ENCODE measurements at regions not wholly inside any gene's neighbourhood (a gene's known extent, or its start where the extent isn't known, plus 50 kb on each side); places are given as distances from the start of the nearest gene placed in this dataset.
A peak's percentile ranks its signal among the peaks of the same experiment; 100 is the strongest.

DNA sequence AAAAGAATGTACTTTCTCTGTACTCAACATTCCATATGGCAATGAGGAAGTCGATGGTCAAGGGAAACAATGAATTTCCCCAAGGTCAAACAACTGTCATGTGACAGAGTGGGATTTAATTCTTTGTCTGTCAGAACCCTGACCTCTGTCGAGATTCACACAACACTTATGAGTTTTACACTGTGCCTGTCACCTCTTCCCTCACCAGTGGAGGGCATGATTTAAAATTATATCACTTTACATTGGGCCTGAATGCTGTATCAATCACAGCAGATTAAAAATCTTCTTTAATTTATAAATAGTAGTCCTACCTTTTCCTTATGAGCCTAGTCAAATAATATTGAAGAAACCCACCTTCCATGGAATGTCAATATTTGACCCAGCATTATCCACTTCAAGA, 276.7 kb downstream of the CDH10 start:
- DNase-seq (ENCODE audit: low read depth, low spot score) = no peak
- Mint-ChIP-seq H3K4me1 (no peaks in the 10 kb centered on the region), H3K27me3 (ENCODE audit: low read depth) (no peaks in the 10 kb centered on the region), H3K36me3 (ENCODE audit: low read depth) (no peaks in the 10 kb centered on the region), H3K9me3 (no peaks in the 10 kb centered on the region), H3K4me3 (no peak overlapping the region), H3K27ac (ENCODE audit: unreplicated experiment) (no peak overlapping the region)
- TF ChIP-seq, protein P1, sequence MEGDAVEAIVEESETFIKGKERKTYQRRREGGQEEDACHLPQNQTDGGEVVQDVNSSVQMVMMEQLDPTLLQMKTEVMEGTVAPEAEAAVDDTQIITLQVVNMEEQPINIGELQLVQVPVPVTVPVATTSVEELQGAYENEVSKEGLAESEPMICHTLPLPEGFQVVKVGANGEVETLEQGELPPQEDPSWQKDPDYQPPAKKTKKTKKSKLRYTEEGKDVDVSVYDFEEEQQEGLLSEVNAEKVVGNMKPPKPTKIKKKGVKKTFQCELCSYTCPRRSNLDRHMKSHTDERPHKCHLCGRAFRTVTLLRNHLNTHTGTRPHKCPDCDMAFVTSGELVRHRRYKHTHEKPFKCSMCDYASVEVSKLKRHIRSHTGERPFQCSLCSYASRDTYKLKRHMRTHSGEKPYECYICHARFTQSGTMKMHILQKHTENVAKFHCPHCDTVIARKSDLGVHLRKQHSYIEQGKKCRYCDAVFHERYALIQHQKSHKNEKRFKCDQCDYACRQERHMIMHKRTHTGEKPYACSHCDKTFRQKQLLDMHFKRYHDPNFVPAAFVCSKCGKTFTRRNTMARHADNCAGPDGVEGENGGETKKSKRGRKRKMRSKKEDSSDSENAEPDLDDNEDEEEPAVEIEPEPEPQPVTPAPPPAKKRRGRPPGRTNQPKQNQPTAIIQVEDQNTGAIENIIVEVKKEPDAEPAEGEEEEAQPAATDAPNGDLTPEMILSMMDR (conservative IDR thresholded peaks at IDR 0.05) = peak; percentile 20

DNA sequence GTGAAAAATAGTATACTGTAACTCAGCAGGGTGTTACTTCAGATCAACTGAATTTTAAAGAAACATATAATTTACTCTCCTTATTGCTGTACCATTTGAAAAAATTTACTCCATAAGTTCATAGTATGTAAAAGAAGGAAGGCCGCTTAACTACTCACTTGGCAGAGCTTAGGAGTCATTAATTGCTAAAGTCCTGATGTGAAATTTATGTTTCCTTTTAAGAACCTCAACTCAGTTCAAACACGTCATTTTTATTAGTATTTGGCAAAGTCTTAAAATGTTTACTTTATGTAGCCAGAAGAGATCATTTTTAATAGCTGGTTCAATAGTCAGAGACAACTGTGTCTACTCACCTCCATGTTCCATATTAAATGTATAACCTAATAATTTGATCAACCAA, 268.6 kb downstream of the CDH10 start:
- no peaks in the 10 kb centered on the region for H3K4me1 Mint-ChIP-seq
- TF ChIP-seq, protein P1 (conservative IDR thresholded peaks at IDR 0.05) = no peak
- no peaks in the 10 kb centered on the region for H3K27me3 Mint-ChIP-seq (ENCODE audit: low read depth)
- H3K27ac Mint-ChIP-seq (ENCODE audit: unreplicated experiment) = no peak overlapping the region
- no peaks in the 10 kb centered on the region for H3K36me3 Mint-ChIP-seq (ENCODE audit: low read depth)
- H3K9me3 Mint-ChIP-seq = no peaks in the 10 kb centered on the region
- no peak for DNase-seq (ENCODE audit: low read depth, low spot score)
- no peak overlapping the region for H3K4me3 Mint-ChIP-seq

DNA sequence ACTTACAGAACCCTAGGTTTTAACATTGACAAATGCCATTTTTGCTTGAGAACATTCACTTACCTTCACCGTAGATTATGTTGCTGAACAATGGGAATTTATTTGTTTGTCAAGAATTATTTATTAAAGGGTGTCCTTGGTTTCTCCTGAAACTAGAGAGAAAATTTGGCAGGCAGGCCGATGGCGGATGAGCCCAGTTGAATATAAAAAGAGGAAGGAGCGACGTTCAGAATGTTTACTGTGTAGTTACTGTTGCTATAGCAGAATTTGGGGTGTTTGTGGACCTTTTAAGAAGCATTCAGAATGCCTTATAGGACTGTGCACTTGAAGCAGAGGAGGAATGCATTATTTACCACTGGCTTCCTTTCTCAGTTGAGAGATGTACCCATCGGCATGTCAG, 268.2 kb downstream of the CDH10 start:
- H3K4me3 Mint-ChIP-seq = no peak overlapping the region
- H3K36me3 Mint-ChIP-seq (ENCODE audit: low read depth) = no peaks in the 10 kb centered on the region
- no peaks in the 10 kb centered on the region for H3K27me3 Mint-ChIP-seq (ENCODE audit: low read depth)
- no peak for DNase-seq (ENCODE audit: low read depth, low spot score)
- H3K9me3 Mint-ChIP-seq = no peaks in the 10 kb centered on the region
- TF ChIP-seq, protein P1 (conservative IDR thresholded peaks at IDR 0.05) = no peak
- no peaks in the 10 kb centered on the region for H3K4me1 Mint-ChIP-seq
- H3K27ac Mint-ChIP-seq (ENCODE audit: unreplicated experiment) = no peak overlapping the region

DNA sequence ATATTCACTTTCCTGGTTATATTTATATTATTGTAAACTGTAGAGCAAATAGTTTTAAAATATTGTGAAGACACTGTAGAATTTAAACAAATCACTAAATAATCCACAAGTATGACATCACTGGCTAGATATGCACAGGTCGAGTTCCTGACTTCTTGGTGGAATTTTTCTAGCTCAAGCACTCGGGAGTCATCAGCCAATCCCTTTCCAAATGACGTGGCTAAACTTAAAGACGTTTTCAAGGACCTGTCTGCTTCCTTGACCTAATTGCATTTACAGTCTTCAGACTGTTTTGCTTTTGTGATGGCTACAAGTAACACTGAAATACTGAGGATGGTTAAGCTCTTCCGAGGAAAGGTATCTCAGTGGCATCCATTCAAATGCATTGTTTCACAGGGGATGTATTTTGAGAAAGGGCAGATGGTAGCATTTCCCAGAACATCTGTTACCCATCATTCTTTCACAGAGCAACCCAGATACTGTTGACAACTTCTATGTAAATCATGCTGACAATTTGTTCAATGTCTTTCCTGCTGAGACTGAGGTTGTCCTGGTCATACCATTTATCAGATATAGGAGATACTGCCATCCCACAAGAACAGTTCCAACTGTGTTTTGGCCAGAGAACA, 262.8 kb downstream of the CDH10 start:
- TF ChIP-seq, protein P1 (conservative IDR thresholded peaks at IDR 0.05) = no peak
- no peaks in the 10 kb centered on the region for H3K27me3 Mint-ChIP-seq (ENCODE audit: low read depth)
- H3K4me1 Mint-ChIP-seq = no peaks in the 10 kb centered on the region
- H3K4me3 Mint-ChIP-seq = no peak overlapping the region
- H3K36me3 Mint-ChIP-seq (ENCODE audit: low read depth) = no peaks in the 10 kb centered on the region
- no peak overlapping the region for H3K27ac Mint-ChIP-seq (ENCODE audit: unreplicated experiment)
- H3K9me3 Mint-ChIP-seq = no peaks in the 10 kb centered on the region
- DNase-seq (ENCODE audit: low read depth, low spot score) = no peak

DNA sequence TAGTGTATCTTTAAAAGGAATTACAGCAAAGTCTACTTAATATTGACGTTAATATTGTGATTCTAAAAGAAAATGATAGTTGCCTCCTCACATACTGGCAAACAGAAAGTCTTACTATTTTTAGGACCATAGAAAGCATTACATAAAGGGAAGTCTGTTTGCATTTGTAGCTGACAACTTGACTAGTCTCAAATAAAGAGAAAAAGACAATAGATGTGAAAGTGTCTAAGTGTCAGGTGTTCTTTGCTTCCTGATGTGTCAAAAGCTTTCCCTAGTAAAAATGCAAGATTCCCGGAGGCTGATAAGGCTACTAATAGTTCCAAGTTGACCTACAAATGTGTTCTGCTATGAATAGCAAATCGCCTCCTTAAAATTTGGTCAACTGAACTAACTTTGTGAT, 259.7 kb downstream of the CDH10 start:
- H3K9me3 Mint-ChIP-seq = peaks cover 3% of the 10 kb centered on the region
- no peak overlapping the region for H3K4me3 Mint-ChIP-seq
- no peaks in the 10 kb centered on the region for H3K36me3 Mint-ChIP-seq (ENCODE audit: low read depth)
- H3K27ac Mint-ChIP-seq (ENCODE audit: unreplicated experiment) = no peak overlapping the region
- no peak for DNase-seq (ENCODE audit: low read depth, low spot score)
- TF ChIP-seq, protein P1 (conservative IDR thresholded peaks at IDR 0.05) = no peak
- H3K4me1 Mint-ChIP-seq = no peaks in the 10 kb centered on the region
- no peaks in the 10 kb centered on the region for H3K27me3 Mint-ChIP-seq (ENCODE audit: low read depth)

All from neural crest cell (in vitro differentiated cells).